Hindlimb muscle (tissue), 1 donor: ENCODE measurements at regions not wholly inside any gene's neighbourhood (a gene's known extent, or its start where the extent isn't known, plus 50 kb on each side); places are given as distances from the start of the nearest gene placed in this dataset.
A peak's percentile ranks its signal among the peaks of the same experiment; 100 is the strongest.

Experiments used
- DNase-seq: peaks from one replicate; pipeline ENCODE4 v3.0.0-alpha.2; 2013

GRCh38 chr12:78599366-78599765 lies 265.2 kb upstream of the SYT1 start:
- no peak for DNase-seq

DNA sequence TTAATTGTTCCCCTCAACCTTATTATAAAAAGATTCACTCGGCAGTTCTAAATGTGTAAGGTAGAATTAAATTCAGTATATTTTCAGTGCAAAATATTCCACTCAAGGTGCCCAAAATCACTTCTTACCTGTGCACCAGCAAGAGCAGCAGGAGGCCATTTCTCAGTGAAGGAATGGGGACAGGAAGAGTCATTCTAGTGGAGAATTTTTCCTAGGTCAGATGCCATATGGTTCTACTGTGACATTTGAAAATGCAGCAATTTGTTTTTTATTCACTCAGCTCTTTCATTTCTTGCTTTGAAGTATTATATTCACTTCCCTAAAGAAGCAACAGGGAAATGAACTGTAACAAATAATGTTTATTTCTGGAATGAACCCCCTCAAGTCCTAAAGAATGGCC lies 264.0 kb upstream of the SYT1 start:
- DNase-seq = no peak

DNA sequence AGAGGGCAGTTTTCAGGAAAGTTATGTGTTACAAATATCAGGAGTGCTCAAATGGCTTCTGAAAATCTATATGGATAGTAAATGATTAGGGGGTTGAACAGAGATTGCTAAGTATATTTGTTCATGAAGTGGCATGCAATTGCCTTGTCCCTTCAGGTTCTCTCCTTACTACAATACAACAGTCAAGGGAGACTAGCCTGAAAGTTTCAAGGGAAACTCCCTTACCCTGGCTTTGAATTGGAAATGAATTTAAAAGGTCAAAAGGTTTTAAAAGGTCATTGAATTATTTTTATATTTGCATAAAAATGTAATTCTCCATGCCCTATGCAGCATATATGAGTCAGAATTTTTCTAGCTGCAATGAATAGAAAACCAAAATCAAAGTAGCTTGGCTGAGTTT lies 253.1 kb upstream of the SYT1 start:
- DNase-seq = no peak

DNA sequence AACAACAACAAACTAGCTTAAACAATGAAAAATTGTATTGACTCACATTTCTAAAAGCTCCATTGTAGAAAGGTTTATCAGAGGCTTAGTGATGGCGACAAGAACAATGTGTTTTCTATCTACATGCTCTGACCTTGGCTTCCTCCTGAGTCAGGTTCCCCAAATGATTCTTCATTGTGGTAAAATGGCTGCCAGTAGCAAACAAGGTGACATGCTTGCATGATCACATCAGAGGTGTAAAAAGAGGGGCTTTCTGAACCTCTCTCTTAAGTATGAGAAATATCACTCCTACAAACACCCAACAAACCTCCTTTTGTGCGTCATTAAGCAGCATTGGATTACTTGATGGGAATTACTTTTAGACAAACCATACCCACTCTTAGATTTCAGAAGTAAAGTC lies 252.4 kb upstream of the SYT1 start:
- DNase-seq = no peak

GRCh38 chr12:78617683-78618082 lies 246.9 kb upstream of the SYT1 start:
- no peak for DNase-seq

GRCh38 chr12:78622529-78623195 lies 241.9 kb upstream of the SYT1 start:
- DNase-seq = no peak

DNA sequence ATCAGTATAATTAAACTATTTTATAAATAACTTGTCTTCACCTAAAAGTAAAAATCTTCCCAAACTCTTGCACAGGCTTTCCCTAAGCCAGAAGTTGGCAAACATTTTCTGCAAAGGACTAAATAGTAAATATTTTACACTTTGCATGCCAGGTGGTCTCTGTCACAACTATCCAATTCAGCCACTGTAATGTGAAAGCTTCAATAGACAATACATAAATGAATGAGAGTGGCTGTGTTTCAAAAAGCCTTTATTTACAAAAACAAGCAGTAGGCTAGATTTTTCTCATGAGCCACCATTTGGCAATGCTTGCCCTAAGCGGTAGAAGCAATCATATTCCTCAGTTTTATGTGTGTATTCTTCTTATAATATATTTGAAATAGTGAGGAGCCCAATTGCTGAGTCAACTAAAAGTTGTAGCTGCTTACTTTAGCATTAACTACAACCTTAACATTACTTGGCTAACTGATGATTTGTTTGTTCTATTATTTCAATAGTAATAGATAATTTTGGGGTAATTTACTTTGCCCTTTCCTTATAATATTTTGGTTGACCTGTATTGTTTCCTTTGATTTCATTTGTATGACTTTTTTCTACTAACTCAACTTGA lies 236.0 kb upstream of the SYT1 start:
- no peak for DNase-seq

GRCh38 chr12:78636231-78636855 lies 228.2 kb upstream of the SYT1 start:
- no peak for DNase-seq

- DNase-seq = no peak
These were observed 222.6 kb upstream of the SYT1 start for GRCh38 chr12:78641837-78642423.

DNA sequence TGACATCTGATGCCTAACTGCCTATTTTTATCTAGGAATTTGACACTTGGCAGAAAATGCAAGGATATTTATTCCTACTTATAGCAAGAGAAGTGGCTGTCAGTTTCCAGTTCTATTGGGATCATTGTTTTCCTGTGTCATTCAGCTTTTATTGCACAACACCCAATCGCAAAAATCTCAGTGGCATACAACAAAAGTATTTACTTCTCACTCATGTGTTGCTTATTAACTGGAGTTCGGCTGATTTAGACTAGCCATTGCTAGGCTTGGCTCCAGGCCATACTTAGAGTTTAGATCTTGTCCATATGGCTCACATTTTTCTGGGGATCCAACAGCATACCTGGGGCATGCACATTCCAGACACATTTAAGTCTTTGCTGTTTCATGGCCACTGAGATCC lies 218.6 kb upstream of the SYT1 start:
- no peak for DNase-seq

- no peak for DNase-seq
These were observed 212.8 kb upstream of the SYT1 start for GRCh38 chr12:78651755-78652154.

GRCh38 chr12:78666584-78666983 lies 198.0 kb upstream of the SYT1 start:
- no peak for DNase-seq

DNA sequence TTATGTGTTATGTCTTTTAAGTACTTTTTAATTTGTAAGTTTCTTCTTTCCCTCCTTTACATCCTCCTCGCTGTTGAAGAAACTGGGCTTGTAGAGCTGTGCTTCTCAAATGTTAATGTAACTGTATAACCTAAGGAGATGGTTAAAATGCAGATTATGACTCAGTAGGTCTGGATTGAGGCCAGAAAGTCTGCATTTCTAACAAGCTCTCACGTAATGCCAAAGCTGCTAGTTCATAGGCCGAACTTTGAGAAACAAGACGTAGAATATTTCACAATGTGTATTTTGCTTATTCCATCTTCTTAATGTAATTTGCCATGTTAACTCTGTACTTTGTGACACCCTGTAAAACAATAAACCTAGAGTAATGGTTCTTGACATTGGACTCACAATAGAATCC lies 193.3 kb upstream of the SYT1 start:
- DNase-seq = no peak

DNA sequence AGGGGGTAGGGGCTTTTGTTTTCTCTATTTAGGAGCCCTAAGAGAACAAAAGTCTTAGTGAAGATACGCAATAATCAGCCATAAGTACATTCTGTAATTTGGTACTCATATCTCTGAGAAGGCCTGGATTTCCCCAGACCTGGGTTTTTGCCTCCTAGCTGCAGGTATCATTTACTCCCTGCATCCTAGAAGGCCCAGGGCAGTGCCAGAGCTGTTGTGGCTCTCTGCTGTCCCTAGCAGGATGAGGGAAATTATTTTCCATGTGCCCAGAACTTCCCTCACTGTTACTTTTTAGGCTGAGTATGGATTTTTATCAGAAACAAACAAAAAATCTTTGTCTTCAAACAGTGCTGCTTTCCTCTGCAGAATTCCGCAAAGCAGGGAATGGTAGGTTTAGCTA lies 192.5 kb upstream of the SYT1 start:
- no peak for DNase-seq

GRCh38 chr12:78674311-78675090 lies 190.1 kb upstream of the SYT1 start:
- no peak for DNase-seq

DNA sequence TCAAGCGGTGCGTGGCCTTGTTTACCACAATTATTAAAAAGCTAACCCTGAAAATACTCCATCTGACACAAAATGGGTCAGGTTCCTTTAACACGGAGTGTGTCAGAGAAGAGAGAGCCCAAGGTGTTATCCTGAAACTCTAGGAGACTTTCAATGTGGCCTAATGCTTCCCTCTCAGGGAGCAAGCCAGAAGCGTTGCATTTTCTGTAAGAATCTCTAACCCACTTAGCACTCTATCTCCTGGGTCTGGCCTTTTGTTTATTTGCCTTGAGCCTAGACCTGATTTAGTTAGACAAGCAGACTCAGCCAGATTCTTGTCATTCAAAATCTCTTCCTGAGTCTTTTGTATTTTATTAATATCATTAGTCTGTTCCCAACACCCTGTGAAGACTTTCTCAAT lies 184.0 kb upstream of the SYT1 start:
- no peak for DNase-seq

DNA sequence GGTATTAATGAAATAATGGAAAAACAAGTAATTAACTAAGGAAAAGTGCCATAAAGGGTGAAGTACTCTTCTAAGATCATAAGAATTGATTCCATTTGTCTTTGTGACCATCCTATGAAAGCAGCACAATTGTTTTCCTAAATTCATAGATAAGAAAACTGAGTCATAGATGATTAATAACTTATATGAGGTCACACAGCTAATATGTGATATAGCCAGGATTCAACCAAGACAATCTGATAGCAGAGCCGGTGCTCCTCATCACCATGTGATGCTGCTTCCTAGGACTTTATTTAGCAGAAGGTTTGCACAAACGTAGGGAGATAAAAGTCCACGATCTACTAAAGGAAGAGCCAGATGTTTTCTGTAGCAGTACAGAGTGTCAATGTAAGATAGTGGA lies 181.5 kb upstream of the SYT1 start:
- DNase-seq = no peak

DNA sequence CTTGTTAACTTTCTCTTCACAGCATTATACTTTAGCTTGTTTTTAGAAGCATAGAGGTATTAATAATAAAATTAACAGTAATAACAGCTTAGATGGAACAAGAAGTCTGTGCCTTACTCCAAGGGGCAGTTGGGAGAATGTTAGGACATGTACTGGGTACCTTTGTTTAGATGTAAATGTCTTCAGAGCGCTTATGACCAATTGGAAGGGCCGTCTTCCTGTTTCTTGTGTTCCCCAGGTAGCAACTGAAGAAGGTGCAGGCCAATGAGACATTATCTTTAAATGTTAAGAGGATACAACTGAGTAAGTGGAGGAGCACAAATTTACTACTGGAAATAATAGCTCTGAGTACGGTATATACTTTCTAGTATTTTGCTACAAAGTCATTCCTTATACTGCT lies 180.9 kb upstream of the SYT1 start:
- DNase-seq = no peak

DNA sequence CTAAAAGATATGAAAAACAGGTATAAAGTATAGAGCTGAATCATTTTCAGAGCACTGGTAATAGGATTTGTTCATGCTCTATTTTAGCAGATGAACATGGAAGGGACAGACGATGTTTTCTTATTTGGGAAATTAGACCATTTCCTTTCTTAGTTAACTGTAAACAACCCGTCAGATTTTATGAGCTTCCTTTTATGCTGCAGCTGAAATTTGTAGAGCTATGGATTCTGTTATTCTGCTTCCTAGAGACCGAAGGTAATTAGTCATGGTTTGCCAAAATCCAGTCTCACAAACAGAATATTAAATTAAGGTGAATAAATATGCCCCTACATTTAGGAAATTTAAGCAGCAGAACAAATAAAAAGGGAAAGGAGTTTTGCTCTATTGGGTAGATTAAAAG lies 180.2 kb upstream of the SYT1 start:
- no peak for DNase-seq

- no peak for DNase-seq
These were observed 168.8 kb upstream of the SYT1 start for GRCh38 chr12:78695749-78696148.

- DNase-seq = peak; percentile 32
These were observed 168.3 kb upstream of the SYT1 start for GRCh38 chr12:78696267-78696666.

GRCh38 chr12:78697817-78698415 lies 166.7 kb upstream of the SYT1 start:
- DNase-seq = no peak

DNA sequence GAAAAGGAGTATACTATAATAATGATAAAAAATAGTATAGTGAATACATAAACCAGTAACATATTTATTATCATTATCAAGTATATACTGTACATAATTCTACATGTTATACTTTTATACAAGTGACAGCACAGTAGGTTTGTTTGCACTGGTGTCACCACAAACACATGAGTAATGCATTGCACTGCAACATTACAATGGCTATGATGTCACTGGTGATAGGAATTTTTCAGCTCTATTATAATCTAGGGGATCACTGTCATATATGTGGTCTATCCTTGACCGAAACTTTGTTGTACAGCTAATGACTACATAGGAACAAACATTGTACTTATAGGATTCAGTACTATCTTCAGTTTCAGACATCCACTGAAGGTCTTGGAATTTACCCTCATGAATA lies 165.8 kb upstream of the SYT1 start:
- DNase-seq = no peak
